NCI-H82 (cell line): ENCODE measurements at regions not wholly inside any gene's neighbourhood (a gene's known extent, or its start where the extent isn't known, plus 50 kb on each side); places are given as distances from the start of the nearest gene placed in this dataset.

Source experiments
- DNase-seq: peaks from one replicate; lab custom pipeline; 2025; lab: John Stamatoyannopoulos, UW

GRCh38 chr5:133797167-133797566 is 171.3 kb downstream of the C5orf15 start:
- DNase-seq = no peak

- no peak for DNase-seq
Observed at GRCh38 chr5:133796186-133796585, 172.2 kb downstream of the C5orf15 start.

GRCh38 chr5:133794771-133795415 is 173.5 kb downstream of the C5orf15 start:
- DNase-seq = no peak

GRCh38 chr5:133793756-133794465 is 174.5 kb downstream of the C5orf15 start:
- no peak for DNase-seq

GRCh38 chr5:133792655-133793054 is 175.8 kb downstream of the C5orf15 start:
- no peak for DNase-seq

- no peak for DNase-seq
Observed at GRCh38 chr5:133792024-133792423, 176.4 kb downstream of the C5orf15 start.

GRCh38 chr5:133790898-133791297 is 177.5 kb downstream of the C5orf15 start:
- DNase-seq = no peak

GRCh38 chr5:133789428-133789827 is 177.1 kb upstream of the FSTL4 start:
- no peak for DNase-seq

GRCh38 chr5:133788121-133788520 is 175.8 kb upstream of the FSTL4 start:
- DNase-seq = no peak

GRCh38 chr5:133786420-133786819 is 174.1 kb upstream of the FSTL4 start:
- no peak for DNase-seq

GRCh38 chr5:133785182-133785581 is 172.8 kb upstream of the FSTL4 start:
- no peak for DNase-seq

- no peak for DNase-seq
Observed at GRCh38 chr5:133783481-133783880, 171.1 kb upstream of the FSTL4 start.

- no peak for DNase-seq
Observed at GRCh38 chr5:133782736-133783135, 170.4 kb upstream of the FSTL4 start.

- DNase-seq = no peak
Observed at GRCh38 chr5:133781436-133782225, 169.3 kb upstream of the FSTL4 start.

GRCh38 chr5:133780619-133781280 is 168.4 kb upstream of the FSTL4 start:
- DNase-seq = no peak

- DNase-seq = peak; percentile 8
Observed at GRCh38 chr5:133779828-133780475, 167.6 kb upstream of the FSTL4 start.

GRCh38 chr5:133778636-133779035 is 166.3 kb upstream of the FSTL4 start:
- no peak for DNase-seq

GRCh38 chr5:133777951-133778350 is 165.6 kb upstream of the FSTL4 start:
- DNase-seq = no peak

- no peak for DNase-seq
Observed at GRCh38 chr5:133775584-133776304, 163.4 kb upstream of the FSTL4 start.

- no peak for DNase-seq
Observed at GRCh38 chr5:133773247-133774202, 161.2 kb upstream of the FSTL4 start.
